UCSD-AML1 (cell line): ENCODE measurements at regions not wholly inside any gene's neighbourhood (a gene's known extent, or its start where the extent isn't known, plus 50 kb on each side); places are given as distances from the start of the nearest gene placed in this dataset.

ENCODE experiments used
- DNase-seq: peaks from one replicate; lab custom pipeline; 2025; ENCODE audit not compliant: unreplicated experiment; lab: John Stamatoyannopoulos, UW

GRCh38 chr3:23740517-23740965 lies 65.2 kb upstream of the UBE2E1 start:
- DNase-seq, result peak; percentile 16

- no peak for DNase-seq
Observed at GRCh38 chr3:23741036-23741706, 64.6 kb upstream of the UBE2E1 start.

GRCh38 chr3:23743141-23743784 lies 62.5 kb upstream of the UBE2E1 start:
- DNase-seq, result no peak

GRCh38 chr3:23746441-23746840 lies 59.3 kb upstream of the UBE2E1 start:
- DNase-seq, result peak; percentile 16

- DNase-seq, result no peak
Observed at GRCh38 chr3:23747841-23748240, 57.9 kb upstream of the UBE2E1 start.

GRCh38 chr3:23748398-23749110 lies 57.2 kb upstream of the UBE2E1 start:
- DNase-seq, result no peak

GRCh38 chr3:23749609-23750008 lies 56.1 kb upstream of the UBE2E1 start:
- no peak for DNase-seq

GRCh38 chr3:23750573-23751210 lies 55.1 kb upstream of the UBE2E1 start:
- DNase-seq, result peak; percentile 26

- DNase-seq, result no peak
Observed at GRCh38 chr3:23751212-23751723, 54.5 kb upstream of the UBE2E1 start.

GRCh38 chr3:23752126-23752525 lies 53.6 kb upstream of the UBE2E1 start:
- DNase-seq, result no peak

GRCh38 chr3:23754215-23754614 lies 51.5 kb upstream of the UBE2E1 start:
- DNase-seq, result no peak
